ENCODE measurements at regions not wholly inside any gene's neighbourhood (a gene's known extent, or its start where the extent isn't known, plus 50 kb on each side); places are given as distances from the start of the nearest gene placed in this dataset.

- TF ChIP-seq, protein P1, sequence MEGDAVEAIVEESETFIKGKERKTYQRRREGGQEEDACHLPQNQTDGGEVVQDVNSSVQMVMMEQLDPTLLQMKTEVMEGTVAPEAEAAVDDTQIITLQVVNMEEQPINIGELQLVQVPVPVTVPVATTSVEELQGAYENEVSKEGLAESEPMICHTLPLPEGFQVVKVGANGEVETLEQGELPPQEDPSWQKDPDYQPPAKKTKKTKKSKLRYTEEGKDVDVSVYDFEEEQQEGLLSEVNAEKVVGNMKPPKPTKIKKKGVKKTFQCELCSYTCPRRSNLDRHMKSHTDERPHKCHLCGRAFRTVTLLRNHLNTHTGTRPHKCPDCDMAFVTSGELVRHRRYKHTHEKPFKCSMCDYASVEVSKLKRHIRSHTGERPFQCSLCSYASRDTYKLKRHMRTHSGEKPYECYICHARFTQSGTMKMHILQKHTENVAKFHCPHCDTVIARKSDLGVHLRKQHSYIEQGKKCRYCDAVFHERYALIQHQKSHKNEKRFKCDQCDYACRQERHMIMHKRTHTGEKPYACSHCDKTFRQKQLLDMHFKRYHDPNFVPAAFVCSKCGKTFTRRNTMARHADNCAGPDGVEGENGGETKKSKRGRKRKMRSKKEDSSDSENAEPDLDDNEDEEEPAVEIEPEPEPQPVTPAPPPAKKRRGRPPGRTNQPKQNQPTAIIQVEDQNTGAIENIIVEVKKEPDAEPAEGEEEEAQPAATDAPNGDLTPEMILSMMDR (IDR thresholded peaks at IDR 0.05; ENCODE audit: borderline replicate concordance, extremely low read depth, low read length, poor library complexity, severe bottlenecking) = no peak
- no peak for TF ChIP-seq EZH2 (IDR thresholded peaks at IDR 0.05; ENCODE audit: borderline replicate concordance, low read depth, low read length, severe bottlenecking)
Observed at GRCh38 chr13:99894840-99895443, 76.6 kb downstream of the ZIC5 start.
